KMS-11 (cell line): ENCODE measurements at regions not wholly inside any gene's neighbourhood (a gene's known extent, or its start where the extent isn't known, plus 50 kb on each side); places are given as distances from the start of the nearest gene placed in this dataset.

Experiments used
- H2AFZ ChIP-seq: fragments of 200-600 bp; sonication (generic); 2 replicates; pipeline ENCODE4 v1.6.1; 2016; ENCODE audit warnings: antibody characterized with exemption, mixed run types, low read depth
- H3K27ac ChIP-seq: fragments of 200-600 bp; sonication (generic); 2 replicates; pipeline ENCODE4 v1.6.1; 2016; ENCODE audit warnings: mild to moderate bottlenecking, mixed run types
- H3K27me3 ChIP-seq: fragments of 200-600 bp; sonication (generic); 2 replicates; pipeline ENCODE4 v1.6.1; 2017; ENCODE audit warnings: mild to moderate bottlenecking, low read depth, mixed run types, moderate library complexity; ENCODE audit not compliant: insufficient read depth
- H3K36me3 ChIP-seq: fragments of 200-600 bp; sonication (generic); 2 replicates; pipeline ENCODE4 v1.6.1; 2017; ENCODE audit warnings: mild to moderate bottlenecking, mixed run types; ENCODE audit not compliant: insufficient read depth
- H3K4me1 ChIP-seq: fragments of 200-600 bp; sonication (generic); 2 replicates; pipeline ENCODE4 v1.6.1; 2016; ENCODE audit warnings: mild to moderate bottlenecking, low read depth, mixed run types; ENCODE audit not compliant: poor library complexity, severe bottlenecking
- H3K4me2 ChIP-seq: fragments of 200-600 bp; sonication (generic); 2 replicates; pipeline ENCODE4 v1.7.0; 2016; ENCODE audit warnings: mild to moderate bottlenecking, mixed run types
- H3K4me3 ChIP-seq: fragments of 200-600 bp; sonication (generic); IDR thresholded peaks from 2 replicates; pipeline ENCODE4 v1.6.1; 2017; ENCODE audit warnings: low read depth, low read length, mixed read lengths; ENCODE audit not compliant: insufficient read depth
- H3K79me2 ChIP-seq: fragments of 200-600 bp; sonication (generic); 2 replicates; pipeline ENCODE4 v1.6.1; 2016; ENCODE audit warnings: low read depth, mixed run types; ENCODE audit not compliant: insufficient read depth
- H3K9ac ChIP-seq: fragments of 200-600 bp; sonication (generic); 2 replicates; pipeline ENCODE4 v1.6.1; 2016; ENCODE audit warnings: mild to moderate bottlenecking, mixed run types
- H4K20me1 ChIP-seq: fragments of 200-600 bp; sonication (generic); 2 replicates; pipeline ENCODE4 v1.6.1; 2016; ENCODE audit warnings: mild to moderate bottlenecking, mixed run types; ENCODE audit not compliant: insufficient read depth
- TF ChIP-seq, protein P1 (sequence below): fragments of 200-600 bp; sonication (generic); conservative IDR thresholded peaks from 2 replicates; pipeline ENCODE4 v1.6.1; 2017; ENCODE audit warnings: low read depth, mild to moderate bottlenecking, antibody characterized with exemption, low read length, moderate library complexity, mixed read lengths

DNA sequence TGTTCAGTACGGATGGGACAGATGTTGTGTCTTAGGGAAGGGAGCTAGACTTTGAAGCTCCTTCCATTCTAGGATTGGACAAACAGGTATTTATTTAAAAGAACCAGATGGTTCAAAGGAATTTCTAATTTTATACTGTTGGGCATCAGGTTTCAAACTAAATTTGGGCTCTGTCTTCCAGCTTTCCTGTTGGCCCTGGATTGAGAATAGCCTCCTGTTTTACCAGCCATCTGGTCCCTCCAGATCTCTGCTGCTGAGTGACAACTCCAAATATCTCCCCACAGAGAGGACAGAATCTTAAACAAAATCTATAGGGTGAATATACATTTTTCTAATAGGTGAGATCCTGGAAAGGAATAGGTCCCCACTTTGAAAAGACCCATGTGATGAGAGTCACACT is 52.5 kb upstream of the CNIH3 start:
- H4K20me1 ChIP-seq = no peaks in the 10 kb centered on the region
- no peak overlapping the region for H3K4me3 ChIP-seq
- H3K9ac ChIP-seq = no peak overlapping the region
- H3K27me3 ChIP-seq = no peaks in the 10 kb centered on the region
- H3K4me2 ChIP-seq = no peak overlapping the region
- H2AFZ ChIP-seq = no peak overlapping the region
- H3K27ac ChIP-seq = no peak overlapping the region
- H3K4me1 ChIP-seq = no peaks in the 10 kb centered on the region
- TF ChIP-seq, protein P1, sequence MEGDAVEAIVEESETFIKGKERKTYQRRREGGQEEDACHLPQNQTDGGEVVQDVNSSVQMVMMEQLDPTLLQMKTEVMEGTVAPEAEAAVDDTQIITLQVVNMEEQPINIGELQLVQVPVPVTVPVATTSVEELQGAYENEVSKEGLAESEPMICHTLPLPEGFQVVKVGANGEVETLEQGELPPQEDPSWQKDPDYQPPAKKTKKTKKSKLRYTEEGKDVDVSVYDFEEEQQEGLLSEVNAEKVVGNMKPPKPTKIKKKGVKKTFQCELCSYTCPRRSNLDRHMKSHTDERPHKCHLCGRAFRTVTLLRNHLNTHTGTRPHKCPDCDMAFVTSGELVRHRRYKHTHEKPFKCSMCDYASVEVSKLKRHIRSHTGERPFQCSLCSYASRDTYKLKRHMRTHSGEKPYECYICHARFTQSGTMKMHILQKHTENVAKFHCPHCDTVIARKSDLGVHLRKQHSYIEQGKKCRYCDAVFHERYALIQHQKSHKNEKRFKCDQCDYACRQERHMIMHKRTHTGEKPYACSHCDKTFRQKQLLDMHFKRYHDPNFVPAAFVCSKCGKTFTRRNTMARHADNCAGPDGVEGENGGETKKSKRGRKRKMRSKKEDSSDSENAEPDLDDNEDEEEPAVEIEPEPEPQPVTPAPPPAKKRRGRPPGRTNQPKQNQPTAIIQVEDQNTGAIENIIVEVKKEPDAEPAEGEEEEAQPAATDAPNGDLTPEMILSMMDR = no peak
- no peaks in the 10 kb centered on the region for H3K79me2 ChIP-seq
- no peaks in the 10 kb centered on the region for H3K36me3 ChIP-seq

DNA sequence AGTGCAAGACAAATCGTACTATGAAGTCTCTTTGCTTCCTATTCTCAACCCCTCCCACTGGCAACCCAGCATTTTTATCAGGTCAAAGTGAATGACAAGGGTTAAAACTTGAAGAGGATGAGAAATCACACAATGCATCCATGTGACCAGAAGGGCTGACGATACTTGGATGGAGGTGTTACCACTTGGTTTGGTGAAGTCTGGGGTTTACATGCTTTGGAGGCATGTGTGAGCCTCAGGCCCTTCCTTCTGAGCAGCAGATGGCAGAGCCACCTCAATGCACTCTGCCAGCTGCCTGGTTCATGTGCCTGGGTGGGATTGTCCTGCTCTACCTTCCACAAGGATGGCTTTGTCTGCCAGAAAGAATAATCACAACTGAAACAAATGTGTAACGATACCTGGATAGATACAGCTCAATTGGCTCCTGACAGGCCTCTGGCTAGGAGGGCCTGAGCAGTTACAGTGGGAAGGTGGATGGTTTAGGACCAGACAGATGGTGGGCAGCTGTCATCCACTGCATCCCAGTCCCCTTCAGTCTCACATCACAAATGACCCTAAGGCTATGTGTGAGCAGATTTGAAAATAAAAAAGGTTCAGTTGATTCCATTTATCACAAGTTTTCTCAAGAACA is 51.5 kb upstream of the CNIH3 start:
- Histone ChIP-seq H3K4me1 (no peaks in the 10 kb centered on the region), H3K36me3 (no peaks in the 10 kb centered on the region), H2AFZ (no peak overlapping the region), H3K4me3 (no peak overlapping the region), H3K4me2 (no peak overlapping the region), H3K9ac (no peak overlapping the region), H3K27ac (no peak overlapping the region), H3K27me3 (no peaks in the 10 kb centered on the region), H4K20me1 (no peaks in the 10 kb centered on the region), H3K79me2 (no peaks in the 10 kb centered on the region)
- TF ChIP-seq, protein P1 = no peak

DNA sequence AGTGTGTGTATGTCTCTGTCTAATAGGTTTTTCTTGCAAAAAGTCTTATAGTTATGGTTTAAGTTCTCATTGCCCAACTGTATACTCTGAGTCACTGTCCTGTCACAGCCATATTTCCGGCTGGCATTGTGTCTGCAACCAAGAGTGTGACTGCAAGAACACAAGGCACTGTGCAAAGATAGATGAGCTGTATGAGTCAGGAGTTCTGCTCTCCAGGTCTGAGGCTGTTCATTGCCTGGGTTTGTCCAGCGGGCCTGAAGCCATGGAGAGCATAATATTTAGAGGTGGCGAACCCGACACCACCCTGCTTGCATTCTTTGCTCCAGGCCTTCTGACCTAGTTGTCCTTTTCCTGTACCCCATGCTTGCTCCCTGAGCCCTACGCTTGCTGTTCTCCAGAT is 50.9 kb upstream of the CNIH3 start:
- TF ChIP-seq, protein P1 = no peak
- Histone ChIP-seq H3K27me3 (no peaks in the 10 kb centered on the region), H3K4me3 (no peak overlapping the region), H3K27ac (no peak overlapping the region), H3K4me2 (no peak overlapping the region), H3K36me3 (no peaks in the 10 kb centered on the region), H4K20me1 (no peaks in the 10 kb centered on the region), H3K4me1 (no peaks in the 10 kb centered on the region), H3K79me2 (no peaks in the 10 kb centered on the region), H3K9ac (no peak overlapping the region), H2AFZ (no peak overlapping the region)

DNA sequence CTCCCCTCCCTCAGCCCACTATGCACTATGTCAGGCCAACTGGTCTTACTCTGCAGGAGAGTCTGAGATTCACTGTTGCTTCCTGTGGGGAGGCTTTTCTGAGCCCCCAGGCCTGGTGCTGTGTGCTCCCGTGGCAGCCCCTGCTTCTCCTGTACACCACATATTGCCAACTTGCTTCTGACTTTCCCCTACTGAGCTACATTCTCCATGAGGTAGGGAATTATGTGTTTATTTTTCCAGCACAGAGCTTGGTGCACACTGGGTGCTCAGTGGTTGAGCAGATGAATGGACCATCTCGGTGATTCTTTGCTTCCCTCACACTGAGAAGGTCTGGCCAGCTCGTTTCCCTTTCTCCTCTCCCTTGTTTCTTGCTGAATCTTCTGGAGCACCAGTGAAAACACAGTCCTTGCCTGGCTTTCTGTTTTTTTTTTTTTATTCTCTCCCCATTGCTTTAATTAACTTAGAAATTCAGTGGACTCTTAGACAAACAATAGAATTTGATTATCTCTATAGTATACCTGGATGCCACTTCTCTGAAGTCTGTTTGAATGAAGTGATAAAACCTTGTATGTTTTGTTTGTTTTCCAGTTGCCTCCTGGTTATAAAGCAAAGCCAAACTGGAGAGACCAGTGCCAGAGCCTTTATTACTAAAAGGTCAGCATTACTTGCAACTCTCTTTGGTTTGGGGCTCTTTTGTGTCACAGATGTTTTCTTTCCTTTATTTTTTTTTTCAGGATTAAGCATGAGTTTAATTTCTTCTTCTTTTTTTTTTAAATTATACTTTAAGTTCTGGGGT is 50.3 kb upstream of the CNIH3 start:
- Histone ChIP-seq H3K4me2 (no peak overlapping the region), H3K36me3 (no peaks in the 10 kb centered on the region), H4K20me1 (no peaks in the 10 kb centered on the region), H3K79me2 (no peaks in the 10 kb centered on the region), H3K4me3 (no peak overlapping the region), H3K4me1 (no peaks in the 10 kb centered on the region), H3K9ac (no peak overlapping the region), H2AFZ (no peak overlapping the region), H3K27ac (no peak overlapping the region), H3K27me3 (no peaks in the 10 kb centered on the region)
- TF ChIP-seq, protein P1 = no peak
